ENCODE measurements at regions not wholly inside any gene's neighbourhood (a gene's known extent, or its start where the extent isn't known, plus 50 kb on each side); places are given as distances from the start of the nearest gene placed in this dataset.

GRCh38 chr10:35834877-35835494 is 192.9 kb upstream of the FZD8 start:
- Histone ChIP-seq H3K27me3 (no peaks in the 10 kb centered on the region), H3K36me3 (no peaks in the 10 kb centered on the region), H3K9me3 (peaks cover 0 to 3% (median 0%) of the 10 kb centered on the region in 4 donors), H3K4me3 (no peak overlapping the region), H3K4me1 (no peaks in the 10 kb centered on the region), H3K27ac (no peak overlapping the region)
- intact Hi-C loops (cut with DNase I), result no loop called here
- DNase-seq, result no peak
- TF ChIP-seq POLR2A (IDR thresholded peaks at IDR 0.05) (no peak), POLR2AphosphoS5 (IDR thresholded peaks at IDR 0.05) (no peak), CTCF (IDR thresholded peaks at IDR 0.05) (no peak), EP300 (IDR thresholded peaks at IDR 0.05) (no peak)
- WGBS, 2 donors, result 93 to 96% methylated on average over 10 of the region's 10 CpGs

DNA sequence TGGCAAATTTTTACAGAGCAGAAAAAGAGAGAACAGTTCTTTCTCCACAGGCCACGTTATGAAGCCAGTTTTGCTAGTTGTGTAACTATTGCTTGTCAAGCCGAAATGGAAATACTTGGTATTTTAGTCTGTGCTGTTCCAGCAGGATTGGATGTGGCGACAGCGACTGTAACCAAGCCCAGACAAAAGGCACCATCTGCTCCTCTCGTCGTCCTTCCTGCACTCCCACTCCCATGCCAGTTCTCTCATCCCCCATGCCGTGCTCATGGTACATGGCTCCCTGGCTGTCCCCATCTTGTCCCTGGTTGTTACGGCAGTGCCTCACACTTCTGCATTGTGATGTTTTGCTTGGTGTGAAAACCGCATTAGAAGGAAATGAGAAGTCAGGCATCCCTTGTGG is 185.7 kb upstream of the FZD8 start:
- no peaks in the 10 kb centered on the region for H3K27me3 ChIP-seq
- TF ChIP-seq EP300 (IDR thresholded peaks at IDR 0.05) (no peak), CTCF (IDR thresholded peaks at IDR 0.05) (no peak), POLR2AphosphoS5 (IDR thresholded peaks at IDR 0.05) (no peak), POLR2A (IDR thresholded peaks at IDR 0.05) (no peak)
- no peak overlapping the region for H3K27ac ChIP-seq
- H3K36me3 ChIP-seq, result no peaks in the 10 kb centered on the region
- no peak for DNase-seq
- H3K4me1 ChIP-seq, result peaks cover 0 to under 1% (median under 1%) of the 10 kb centered on the region in 4 donors
- 88 to 94% methylated on average over 9 of the region's 9 CpGs for WGBS, 2 donors
- no peaks in the 10 kb centered on the region for H3K9me3 ChIP-seq
- intact Hi-C loops (cut with DNase I), result no loop called here
- no peak overlapping the region for H3K4me3 ChIP-seq

DNA sequence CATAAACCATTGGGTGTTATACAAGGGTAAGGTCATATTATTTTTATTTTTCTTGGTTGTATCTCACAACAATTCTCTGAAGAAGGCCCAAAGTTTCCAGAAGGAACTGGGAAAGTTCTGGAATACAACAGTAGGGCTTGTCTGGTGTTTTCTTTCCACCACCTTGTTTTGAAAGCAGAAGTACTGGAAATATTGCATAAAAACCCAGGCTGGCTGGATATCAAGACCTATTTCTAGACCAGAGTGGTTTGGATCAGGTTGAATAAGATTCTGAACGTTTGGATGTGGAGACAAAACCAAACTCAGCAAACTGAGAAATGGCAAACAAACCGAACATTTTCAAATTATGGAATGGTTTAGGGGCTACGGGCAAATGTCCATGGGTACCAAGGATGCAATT is 182.6 kb upstream of the FZD8 start:
- intact Hi-C loops (cut with DNase I), result loop anchor here (5.0 kb wide), 1 partner anchor 68 kb away; no protein-coding TSS in a partner anchor
- Histone ChIP-seq H3K9me3 (no peaks in the 10 kb centered on the region), H3K27ac (no peak overlapping the region), H3K4me1 (peaks cover 0 to 21% (median 19%) of the 10 kb centered on the region in 4 donors), H3K4me3 (no peak overlapping the region), H3K27me3 (no peaks in the 10 kb centered on the region), H3K36me3 (no peaks in the 10 kb centered on the region)
- TF ChIP-seq CTCF (IDR thresholded peaks at IDR 0.05) (no peak), POLR2AphosphoS5 (IDR thresholded peaks at IDR 0.05) (no peak), POLR2A (IDR thresholded peaks at IDR 0.05) (no peak), EP300 (IDR thresholded peaks at IDR 0.05) (no peak)
- no peak for DNase-seq
- WGBS, 2 donors, result 82 to 85% methylated on average over 3 of the region's 3 CpGs

DNA sequence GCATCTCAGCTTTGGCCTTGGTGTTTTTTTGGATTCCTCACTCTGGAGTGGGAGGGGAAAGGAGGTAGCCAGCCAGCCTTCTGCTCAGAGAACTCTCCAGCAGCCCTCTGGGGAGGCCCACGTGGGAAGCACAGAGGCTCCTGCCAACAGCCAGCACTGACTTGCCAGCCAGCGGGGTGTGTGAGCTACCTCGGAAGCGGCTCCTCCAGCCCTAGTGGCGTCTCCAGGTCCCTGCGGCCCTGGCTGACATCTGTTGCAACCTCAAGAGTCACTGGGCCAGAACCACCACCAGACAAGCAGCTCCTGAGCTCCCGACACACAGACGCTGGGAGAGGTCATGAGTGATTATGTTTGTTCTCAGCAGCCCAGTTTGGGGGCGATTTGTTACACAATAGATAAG is 180.2 kb upstream of the FZD8 start:
- no peaks in the 10 kb centered on the region for H3K9me3 ChIP-seq
- H3K4me1 ChIP-seq, result peaks cover 0 to 21% (median 19%) of the 10 kb centered on the region in 4 donors
- H3K27ac ChIP-seq, result peak overlapping the region in 3 of 4 donors; percentile 33 to 63 (median 54)
- peak; percentile 95 for DNase-seq
- H3K27me3 ChIP-seq, result no peaks in the 10 kb centered on the region
- TF ChIP-seq CTCF (IDR thresholded peaks at IDR 0.05), result peak; percentile 33 to 44 (median 43)
- peak in 2 of 4 donors; percentile 35 to 42 for TF ChIP-seq POLR2AphosphoS5 (IDR thresholded peaks at IDR 0.05)
- TF ChIP-seq EP300 (IDR thresholded peaks at IDR 0.05), result no peak
- no peaks in the 10 kb centered on the region for H3K36me3 ChIP-seq
- 72 to 79% methylated on average over 9 of the region's 9 CpGs for WGBS, 2 donors
- intact Hi-C loops (cut with DNase I), result loop anchor here (5.0 kb wide), 1 partner anchor 70 kb away; no protein-coding TSS in a partner anchor
- H3K4me3 ChIP-seq, result no peak overlapping the region
